Neural progenitor cell (in vitro differentiated cells): ENCODE measurements at regions not wholly inside any gene's neighbourhood (a gene's known extent, or its start where the extent isn't known, plus 50 kb on each side); places are given as distances from the start of the nearest gene placed in this dataset.
"Not testable (repeated sequence)": the region's sequence is repeated elsewhere in the genome, so short reads cannot be mapped to it uniquely, and the experiment has no call there.

Experiments used
- CTCF ChIP-seq: fragments of 200-600 bp; sonication (generic); IDR thresholded peaks from 2 replicates; pipeline ENCODE4 v1.5.1; 2017; ENCODE audit warnings: antibody characterized with exemption, mild to moderate bottlenecking
- EZH2 ChIP-seq: fragments of 200-600 bp; sonication (generic); IDR thresholded peaks from 2 replicates; pipeline ENCODE4 v1.6.1; 2017; ENCODE audit warnings: antibody characterized with exemption, mild to moderate bottlenecking, moderate library complexity
- EZH2phosphoT487 ChIP-seq: fragments of 200-600 bp; sonication (generic); IDR thresholded peaks from 2 replicates; pipeline ENCODE4 v1.6.1; 2017; ENCODE audit warnings: antibody characterized with exemption

GRCh38 chr12:94002925-94003324 is 145.5 kb upstream of the PLXNC1 start:
- not testable (repeated sequence) for TF ChIP-seq EZH2, CTCF, EZH2phosphoT487
